Ascending aorta (tissue), 2 donors: ENCODE measurements at regions not wholly inside any gene's neighbourhood (a gene's known extent, or its start where the extent isn't known, plus 50 kb on each side); places are given as distances from the start of the nearest gene placed in this dataset.

Experiments
- DNase-seq, 2 donors: peaks; one replicate each; pipeline ENCODE4 v3.0.0-alpha.2; 2019; ENCODE audit warnings: low spot score in 2 of 2
- H3K27ac ChIP-seq, 2 donors: fragments of 200-600 bp; sonication (generic); one replicate each; pipeline ENCODE4 v1.5.1; 2016 to 2017; ENCODE audit warnings: mild to moderate bottlenecking in 1 of 2
- H3K27me3 ChIP-seq: fragments of 200-600 bp; sonication (generic); one replicate; pipeline ENCODE4 v1.5.1; 2017
- H3K36me3 ChIP-seq, 2 donors: fragments of 200-600 bp; sonication (generic); one replicate each; pipeline ENCODE4 v1.5.1; 2016
- H3K4me1 ChIP-seq, 2 donors: fragments of 200-600 bp; sonication (generic); one replicate each; pipeline ENCODE4 v1.5.1; 2016 to 2017; ENCODE audit warnings: mild to moderate bottlenecking in 1 of 2
- H3K4me3 ChIP-seq, 2 donors: fragments of 200-600 bp; sonication (generic); one replicate each; pipeline ENCODE4 v1.5.1; 2016 to 2017; ENCODE audit warnings: mild to moderate bottlenecking in 1 of 2
- H3K9me3 ChIP-seq, 2 donors: fragments of 200-600 bp; sonication (generic); one replicate each; pipeline ENCODE4 v1.5.1; 2016
- CTCF ChIP-seq, 3 experiments: fragments of 200-600 bp in 2 of 3; fragments of 450-650 bp in 1 of 3; sonication (generic) in 2 of 3; IDR thresholded peaks; one replicate each; pipeline ENCODE4 v1.5.1; 2016 to 2019; ENCODE audit warnings: antibody characterized with exemption in 3 of 3, mild to moderate bottlenecking in 1 of 3, moderate library complexity in 1 of 3
- intact Hi-C: fragments of 100-400 bp; cut with DNase I; formaldehyde crosslinking; loops from one replicate; pipeline ENCODE4 v1.15.1; 2023

GRCh38 chrX:15939737-15940136 is 85.1 kb upstream of the AP1S2 start:
- TF ChIP-seq CTCF (IDR thresholded peaks at IDR 0.05): no peak
- Histone ChIP-seq H3K27me3 (no peaks in the 10 kb centered on the region), H3K27ac (no peak overlapping the region), H3K9me3 (no peaks in the 10 kb centered on the region), H3K4me1 (no peaks in the 10 kb centered on the region), H3K4me3 (no peak overlapping the region), H3K36me3 (no peaks in the 10 kb centered on the region)
- no peak for DNase-seq
- intact Hi-C loops: no loop called here

- intact Hi-C loops: no loop called here
Observed at GRCh38 chrX:15938072-15938471, 83.5 kb upstream of the AP1S2 start.

GRCh38 chrX:15931362-15931761 is 76.7 kb upstream of the AP1S2 start:
- intact Hi-C loops: no loop called here
- TF ChIP-seq CTCF (IDR thresholded peaks at IDR 0.05): no peak
- H3K4me3 ChIP-seq: no peak overlapping the region
- no peak overlapping the region for H3K27ac ChIP-seq
- H3K36me3 ChIP-seq: no peaks in the 10 kb centered on the region
- no peaks in the 10 kb centered on the region for H3K27me3 ChIP-seq
- H3K4me1 ChIP-seq: no peaks in the 10 kb centered on the region
- no peaks in the 10 kb centered on the region for H3K9me3 ChIP-seq
- no peak for DNase-seq

More at GRCh38 chrX:15938072-15938471, 83.5 kb upstream of the AP1S2 start:
- no peak for DNase-seq
- Histone ChIP-seq H3K9me3 (no peaks in the 10 kb centered on the region), H3K4me1 (no peaks in the 10 kb centered on the region), H3K4me3 (no peak overlapping the region), H3K27me3 (no peaks in the 10 kb centered on the region), H3K36me3 (no peaks in the 10 kb centered on the region), H3K27ac (no peak overlapping the region)
- TF ChIP-seq CTCF (IDR thresholded peaks at IDR 0.05): no peak

GRCh38 chrX:15930585-15930984 is 76.0 kb upstream of the AP1S2 start:
- Histone ChIP-seq H3K4me3 (no peak overlapping the region), H3K36me3 (no peaks in the 10 kb centered on the region), H3K4me1 (no peaks in the 10 kb centered on the region), H3K27ac (no peak overlapping the region), H3K9me3 (no peaks in the 10 kb centered on the region), H3K27me3 (no peaks in the 10 kb centered on the region)
- intact Hi-C loops: no loop called here
- DNase-seq: no peak
- TF ChIP-seq CTCF (IDR thresholded peaks at IDR 0.05): no peak

GRCh38 chrX:15929194-15929593 is 74.6 kb upstream of the AP1S2 start:
- H3K27me3 ChIP-seq: no peaks in the 10 kb centered on the region
- no peak overlapping the region for H3K4me3 ChIP-seq
- DNase-seq: no peak
- no peaks in the 10 kb centered on the region for H3K36me3 ChIP-seq
- no peak overlapping the region for H3K27ac ChIP-seq
- no peak for TF ChIP-seq CTCF (IDR thresholded peaks at IDR 0.05)
- H3K9me3 ChIP-seq: no peaks in the 10 kb centered on the region
- intact Hi-C loops: no loop called here
- H3K4me1 ChIP-seq: no peaks in the 10 kb centered on the region

- Histone ChIP-seq H3K4me3 (no peak overlapping the region), H3K27ac (no peak overlapping the region), H3K9me3 (no peaks in the 10 kb centered on the region), H3K27me3 (no peaks in the 10 kb centered on the region), H3K36me3 (no peaks in the 10 kb centered on the region), H3K4me1 (no peaks in the 10 kb centered on the region)
- intact Hi-C loops: no loop called here
- no peak for TF ChIP-seq CTCF (IDR thresholded peaks at IDR 0.05)
- DNase-seq: no peak
Observed at GRCh38 chrX:15926622-15927021, 72.0 kb upstream of the AP1S2 start.
